ENCODE measurements at regions not wholly inside any gene's neighbourhood (a gene's known extent, or its start where the extent isn't known, plus 50 kb on each side); places are given as distances from the start of the nearest gene placed in this dataset.

DNA sequence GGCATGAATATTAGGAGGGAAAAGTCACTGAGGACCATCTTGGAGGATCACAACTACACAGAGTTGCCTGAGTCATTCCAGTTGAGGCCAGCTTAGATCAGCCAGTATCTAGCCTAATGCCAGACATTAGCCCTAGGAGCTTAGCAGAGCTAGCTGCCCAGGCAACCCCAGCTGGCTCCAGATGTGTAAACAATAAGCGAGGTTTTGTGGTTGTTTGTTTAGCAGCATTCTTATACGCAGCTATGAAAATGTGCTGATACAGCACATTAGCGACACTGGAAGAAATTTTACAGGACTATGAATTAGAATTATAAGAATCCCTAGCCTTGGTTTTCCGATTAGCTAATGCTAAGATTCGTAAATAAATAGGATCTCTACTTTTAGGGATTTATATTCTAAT is 59.3 kb downstream of the BTBD3 start:
- Histone ChIP-seq H3K27me3 (replicated peaks; ENCODE audit: control insufficient read depth, insufficient read depth, low read length) (no peaks in the 10 kb centered on the region), H3K4me3 (replicated peaks; ENCODE audit: low read depth, low read length) (no peak overlapping the region), H3K36me3 (ENCODE audit: control insufficient read depth, insufficient read depth, low read length) (no peaks in the 10 kb centered on the region)
- TF ChIP-seq CTCF (IDR thresholded peaks at IDR 0.05; ENCODE audit: insufficient read depth, low read length, poor library complexity, severe bottlenecking), result no peak
- DNase-seq (ENCODE audit: extremely low read depth, insufficient read length), result no peak

DNA sequence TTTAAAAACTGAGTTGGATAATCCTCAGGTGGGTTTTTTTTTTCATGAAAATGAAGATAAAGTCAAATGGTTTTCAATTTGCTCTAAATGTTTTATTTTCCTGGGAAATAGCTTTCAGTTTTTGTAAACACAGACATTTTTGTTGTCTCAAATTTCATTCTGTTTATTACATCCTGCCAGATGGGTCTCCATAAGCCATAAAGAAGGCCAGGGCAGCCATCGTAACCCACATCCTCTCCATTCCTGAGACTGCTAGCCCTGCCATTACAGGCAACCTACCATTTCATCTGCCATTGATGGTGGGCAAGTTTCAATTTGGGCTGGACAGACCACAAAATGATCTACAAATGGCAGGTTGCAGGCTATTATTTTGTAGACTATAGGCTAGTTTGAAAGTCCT is 60.8 kb downstream of the BTBD3 start:
- Histone ChIP-seq H3K36me3 (ENCODE audit: control insufficient read depth, insufficient read depth, low read length) (no peaks in the 10 kb centered on the region), H3K4me3 (replicated peaks; ENCODE audit: low read depth, low read length) (no peak overlapping the region), H3K27me3 (replicated peaks; ENCODE audit: control insufficient read depth, insufficient read depth, low read length) (no peaks in the 10 kb centered on the region)
- no peak for TF ChIP-seq CTCF (IDR thresholded peaks at IDR 0.05; ENCODE audit: insufficient read depth, low read length, poor library complexity, severe bottlenecking)
- DNase-seq (ENCODE audit: extremely low read depth, insufficient read length), result no peak

GRCh38 chr20:11979306-11979990 is 61.8 kb downstream of the BTBD3 start:
- H3K4me3 ChIP-seq (replicated peaks; ENCODE audit: low read depth, low read length), result no peak overlapping the region
- H3K27me3 ChIP-seq (replicated peaks; ENCODE audit: control insufficient read depth, insufficient read depth, low read length), result no peaks in the 10 kb centered on the region
- TF ChIP-seq CTCF (IDR thresholded peaks at IDR 0.05; ENCODE audit: insufficient read depth, low read length, poor library complexity, severe bottlenecking), result no peak
- H3K36me3 ChIP-seq (ENCODE audit: control insufficient read depth, insufficient read depth, low read length), result no peaks in the 10 kb centered on the region
- no peak for DNase-seq (ENCODE audit: extremely low read depth, insufficient read length)

DNA sequence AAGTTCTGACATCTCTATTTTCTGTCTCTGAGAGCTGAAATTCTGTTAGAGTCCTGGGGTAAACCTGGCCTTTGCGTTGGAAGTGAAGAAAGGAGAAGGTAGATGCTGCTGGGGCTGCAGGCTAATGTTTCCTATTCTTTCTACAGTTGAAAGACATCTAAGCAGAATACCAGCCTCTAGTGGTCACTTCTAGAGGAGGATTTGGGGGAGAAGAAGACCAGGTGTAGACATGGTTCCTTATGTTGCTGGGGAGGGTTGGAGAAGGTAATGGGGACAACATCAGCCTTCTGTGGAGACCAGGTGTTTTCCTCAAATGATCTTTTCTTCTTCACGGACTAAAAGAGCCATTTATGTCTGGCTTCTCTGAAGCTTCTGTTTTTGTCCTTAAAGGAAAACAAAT is 62.6 kb downstream of the BTBD3 start:
- TF ChIP-seq CTCF (IDR thresholded peaks at IDR 0.05; ENCODE audit: insufficient read depth, low read length, poor library complexity, severe bottlenecking), result no peak
- H3K4me3 ChIP-seq (replicated peaks; ENCODE audit: low read depth, low read length), result no peak overlapping the region

DNA sequence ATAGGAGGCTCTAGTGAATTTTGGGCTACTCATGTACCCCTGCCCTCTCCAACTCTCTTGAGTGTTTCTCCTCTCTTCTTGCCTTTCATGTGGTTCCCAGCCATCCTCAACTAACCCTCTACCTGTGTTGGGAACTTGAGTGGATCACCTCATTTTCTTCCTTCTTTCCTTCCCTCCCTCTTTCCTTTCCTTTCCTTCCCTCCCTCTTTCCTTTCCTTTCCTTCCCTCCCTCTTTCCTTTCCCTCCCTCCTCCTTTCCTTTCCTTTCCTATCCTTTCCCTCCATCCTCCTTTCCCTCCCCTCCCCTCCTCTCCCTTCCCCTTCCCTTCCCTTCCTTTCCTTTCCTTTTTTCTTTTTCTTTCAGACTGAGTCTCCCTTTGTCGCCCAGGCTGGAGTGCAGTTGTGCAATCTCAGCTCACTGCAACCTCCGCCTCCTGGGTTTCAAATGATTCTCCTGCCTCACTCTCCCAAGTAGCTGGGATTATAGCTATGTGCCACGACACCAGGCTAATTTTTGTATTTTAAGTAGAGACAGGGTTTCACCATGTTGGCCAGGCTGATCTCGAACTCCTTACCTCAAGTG is 63.8 kb downstream of the BTBD3 start:
- DNase-seq (ENCODE audit: extremely low read depth, insufficient read length), result no peak
- H3K27me3 ChIP-seq (replicated peaks; ENCODE audit: control insufficient read depth, insufficient read depth, low read length), result no peaks in the 10 kb centered on the region

More for the DNA sequence above, 62.6 kb downstream of the BTBD3 start:
- H3K36me3 ChIP-seq (ENCODE audit: control insufficient read depth, insufficient read depth, low read length), result no peaks in the 10 kb centered on the region
- no peak for DNase-seq (ENCODE audit: extremely low read depth, insufficient read length)
- H3K27me3 ChIP-seq (replicated peaks; ENCODE audit: control insufficient read depth, insufficient read depth, low read length), result no peaks in the 10 kb centered on the region

More for the DNA sequence above, 63.8 kb downstream of the BTBD3 start:
- Histone ChIP-seq H3K36me3 (ENCODE audit: control insufficient read depth, insufficient read depth, low read length) (no peaks in the 10 kb centered on the region), H3K4me3 (replicated peaks; ENCODE audit: low read depth, low read length) (no peak overlapping the region)
- TF ChIP-seq CTCF (IDR thresholded peaks at IDR 0.05; ENCODE audit: insufficient read depth, low read length, poor library complexity, severe bottlenecking), result no peak

Data from GM06990 (cell line).